RPMI7951 (cell line): ENCODE measurements at regions not wholly inside any gene's neighbourhood (a gene's known extent, or its start where the extent isn't known, plus 50 kb on each side); places are given as distances from the start of the nearest gene placed in this dataset.
A peak's percentile ranks its signal among the peaks of the same experiment; 100 is the strongest.
"Not testable (repeated sequence)": the region's sequence is repeated elsewhere in the genome, so short reads cannot be mapped to it uniquely, and the experiment has no call there.

Source experiments
- DNase-seq: peaks from one replicate; pipeline ENCODE4 v3.0.0-alpha.2; 2012; ENCODE audit warnings: low read depth

- peak; percentile 57 for DNase-seq
Observed at GRCh38 chr3:197368821-197369220, 70.4 kb upstream of the DLG1 start.

GRCh38 chr3:197368330-197368729 lies 69.9 kb upstream of the DLG1 start:
- no peak for DNase-seq

- DNase-seq, result peak; percentile 100
Observed at GRCh38 chr3:197367081-197367780, 68.8 kb upstream of the DLG1 start.

- DNase-seq, result peak; percentile 92
Observed at GRCh38 chr3:197366301-197367044, 68.1 kb upstream of the DLG1 start.

GRCh38 chr3:197365586-197365985 lies 67.2 kb upstream of the DLG1 start:
- no peak for DNase-seq

GRCh38 chr3:197364410-197365071 lies 66.1 kb upstream of the DLG1 start:
- DNase-seq, result peak; percentile 71

GRCh38 chr3:197363553-197364409 lies 65.4 kb upstream of the DLG1 start:
- DNase-seq, result no peak

GRCh38 chr3:197362081-197362480 lies 63.7 kb upstream of the DLG1 start:
- no peak for DNase-seq

- DNase-seq, result not testable (repeated sequence)
Observed at GRCh38 chr3:197360095-197360494, 61.7 kb upstream of the DLG1 start.

GRCh38 chr3:197359476-197359875 lies 61.1 kb upstream of the DLG1 start:
- not testable (repeated sequence) for DNase-seq

- no peak for DNase-seq
Observed at GRCh38 chr3:197356741-197357140, 58.3 kb upstream of the DLG1 start.

GRCh38 chr3:197356275-197356674 lies 57.9 kb upstream of the DLG1 start:
- DNase-seq, result peak; percentile 46

- peak; percentile 68 for DNase-seq
Observed at GRCh38 chr3:197355713-197356112, 57.3 kb upstream of the DLG1 start.

- peak; percentile 94 for DNase-seq
Observed at GRCh38 chr3:197354568-197355001, 56.2 kb upstream of the DLG1 start.

GRCh38 chr3:197353867-197354567 lies 55.6 kb upstream of the DLG1 start:
- DNase-seq, result peak; percentile 77

GRCh38 chr3:197353001-197353866 lies 54.8 kb upstream of the DLG1 start:
- peak; percentile 25 for DNase-seq

- DNase-seq, result peak; percentile 91
Observed at GRCh38 chr3:197352382-197352781, 54.0 kb upstream of the DLG1 start.

- no peak for DNase-seq
Observed at GRCh38 chr3:197350446-197350845, 52.0 kb upstream of the DLG1 start.

- no peak for DNase-seq
Observed at GRCh38 chr3:197349368-197349767, 51.0 kb upstream of the DLG1 start.
